ENCODE measurements at regions not wholly inside any gene's neighbourhood (a gene's known extent, or its start where the extent isn't known, plus 50 kb on each side); places are given as distances from the start of the nearest gene placed in this dataset.
"Not testable (repeated sequence)": the region's sequence is repeated elsewhere in the genome, so short reads cannot be mapped to it uniquely, and the experiment has no call there.

DNA sequence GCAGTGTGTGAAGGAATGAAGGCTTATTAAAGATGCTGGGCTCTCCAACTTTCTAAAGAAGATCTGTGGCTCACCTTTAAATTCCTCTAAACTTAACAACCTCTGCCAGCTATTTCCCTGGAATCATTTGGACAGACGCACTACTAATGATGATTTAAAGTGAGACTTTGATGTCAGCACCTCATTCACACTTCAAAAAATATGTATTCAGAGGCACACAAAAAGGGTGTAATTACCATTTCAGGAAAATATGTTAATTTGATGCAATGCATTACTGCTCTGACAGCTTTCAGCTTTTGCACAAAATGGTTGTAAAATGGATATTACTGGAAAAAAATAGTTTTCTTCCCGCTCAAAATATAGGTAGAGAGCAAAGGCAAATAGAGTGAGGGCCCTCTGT, 423.9 kb upstream of the ASIC2 start:
- no peak for DNase-seq

DNA sequence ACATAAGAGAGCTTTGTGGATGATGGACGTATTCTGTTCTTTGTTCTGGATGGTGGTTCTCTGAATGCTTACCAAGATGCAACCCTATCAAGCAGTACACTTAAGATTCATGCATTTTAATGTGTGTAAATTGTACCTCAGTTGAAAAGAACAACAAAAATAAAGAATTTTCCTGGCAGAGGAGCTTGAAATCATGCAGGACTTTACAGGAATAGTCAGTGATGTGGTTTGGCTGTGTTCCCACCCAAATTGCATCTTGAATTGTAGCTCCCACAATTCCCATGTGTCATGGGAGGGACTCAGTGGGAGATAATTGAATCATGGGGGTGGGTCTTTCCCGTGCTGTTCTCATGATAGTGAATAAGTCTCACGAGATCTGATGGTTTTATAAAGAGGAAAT, 430.6 kb upstream of the ASIC2 start:
- DNase-seq, result not testable (repeated sequence)

DNA sequence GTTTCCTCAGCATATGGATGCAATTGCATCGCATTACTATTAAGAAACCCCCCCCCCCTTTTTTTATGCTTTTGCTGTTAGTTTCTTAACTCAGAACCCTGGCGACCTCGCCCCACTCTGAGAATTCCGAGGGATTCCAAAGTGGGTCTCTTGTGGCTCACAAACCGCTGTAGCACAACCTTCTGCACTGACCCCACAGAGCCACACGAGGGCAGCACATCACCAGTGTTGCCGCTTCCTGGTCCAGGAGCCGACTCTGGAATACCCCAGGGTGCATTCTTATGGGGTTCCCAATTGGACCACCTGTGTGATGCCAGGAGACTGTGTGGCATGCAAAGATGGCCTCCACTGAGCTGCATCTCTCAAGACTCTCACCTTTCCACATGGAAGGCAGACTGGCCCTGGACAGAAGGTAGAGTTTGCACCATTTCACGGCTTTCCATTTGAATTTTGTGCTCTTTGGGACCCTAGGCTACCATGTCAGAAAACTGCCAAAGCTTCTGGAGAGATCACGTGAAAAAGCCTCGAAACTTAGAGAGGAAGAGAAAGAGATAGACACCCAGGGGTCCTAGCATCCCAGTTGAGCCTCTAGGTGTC, 432.7 kb upstream of the ASIC2 start:
- peak; percentile 9 for DNase-seq

DNA sequence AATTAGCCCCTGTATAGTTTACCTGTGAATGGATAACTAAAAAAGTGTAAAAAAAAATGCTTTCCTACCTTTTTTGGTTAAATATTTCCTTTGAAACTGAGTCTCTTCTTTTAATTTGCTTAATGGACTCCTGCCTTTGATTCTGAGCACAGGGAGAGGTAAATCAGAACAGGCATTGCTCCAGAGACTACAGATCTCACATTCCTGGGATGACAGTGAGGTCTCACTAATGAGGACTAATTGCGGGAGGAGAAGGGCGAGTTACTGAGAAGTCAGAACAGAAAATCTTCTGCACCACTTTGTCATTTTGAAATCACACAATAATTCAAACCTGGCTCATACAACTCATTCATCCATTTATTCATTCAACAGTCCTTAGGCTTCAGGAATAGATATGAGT, 437.0 kb upstream of the ASIC2 start:
- DNase-seq, result no peak

DNA sequence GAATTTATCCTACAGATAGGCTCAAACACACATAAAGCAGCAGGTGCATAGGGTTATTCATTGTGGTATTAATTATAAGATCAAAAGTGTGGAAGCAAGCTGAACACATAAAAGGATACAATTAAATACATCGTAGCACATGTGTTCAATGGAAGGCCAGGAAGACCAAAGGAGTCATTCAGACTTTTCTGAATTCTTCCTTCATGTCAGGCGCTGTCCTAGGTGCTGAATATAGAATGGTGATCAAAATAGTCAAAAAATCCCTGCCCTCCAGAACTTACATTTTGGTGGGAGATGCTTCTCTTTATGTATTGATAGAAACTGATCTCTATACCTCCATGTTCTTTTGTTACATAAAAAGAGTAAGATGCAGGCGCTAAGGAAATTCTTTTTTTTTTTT, 439.0 kb upstream of the ASIC2 start:
- no peak for DNase-seq

DNA sequence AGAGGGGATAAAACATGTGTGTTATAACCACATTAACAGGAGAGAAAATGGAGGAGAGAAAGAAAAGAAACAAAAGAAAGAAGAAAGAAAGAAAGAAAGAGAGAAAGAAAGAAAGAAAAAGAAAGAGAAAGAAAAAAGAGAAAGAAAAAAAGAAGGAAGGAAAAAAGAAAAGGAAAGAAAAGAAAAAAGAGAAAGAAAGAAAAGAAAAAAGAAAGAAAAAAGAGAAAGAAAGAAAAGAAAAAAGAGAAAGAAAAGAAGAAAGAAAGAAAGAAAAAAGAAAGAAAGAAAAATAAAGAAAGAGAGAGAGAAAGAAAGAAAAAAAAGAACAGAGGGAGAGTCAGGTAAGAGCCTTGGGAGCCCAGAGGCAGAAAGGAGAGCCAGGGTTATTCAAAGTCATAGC, 446.6 kb upstream of the ASIC2 start:
- no peak for DNase-seq

DNA sequence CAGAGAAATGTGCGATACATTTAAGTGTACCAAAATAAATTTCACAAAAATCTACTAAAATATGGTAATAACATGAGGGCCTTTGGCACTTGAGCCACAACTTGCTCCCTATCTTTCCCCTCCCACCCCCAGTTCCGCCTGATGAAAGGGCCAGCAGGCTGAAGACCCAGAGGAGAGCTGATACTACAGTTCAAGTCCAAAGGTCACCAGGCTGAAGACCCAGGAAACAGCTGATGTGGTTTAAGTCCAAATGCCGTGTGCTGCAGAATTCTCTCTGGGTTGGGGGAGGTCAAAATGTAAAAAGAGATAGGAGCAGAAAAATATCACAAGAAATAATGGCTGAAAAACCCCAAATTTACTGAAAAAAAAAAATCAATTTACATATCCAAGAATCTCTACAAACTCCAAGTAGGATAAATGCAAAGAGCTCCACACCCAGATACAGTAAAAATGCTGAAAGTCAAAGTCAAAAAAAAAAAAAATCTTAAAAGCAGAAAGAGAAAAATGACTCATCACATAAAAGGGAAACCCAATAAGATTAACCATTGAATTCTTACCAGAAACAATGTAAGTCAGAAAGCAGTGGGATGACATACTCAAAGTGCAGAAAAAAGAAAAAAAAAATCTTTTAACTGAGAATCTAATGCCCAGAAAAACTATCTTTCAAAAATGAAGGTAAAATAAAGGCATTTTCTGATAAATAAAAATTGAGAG, 452.1 kb upstream of the ASIC2 start:
- no peak for DNase-seq

DNA sequence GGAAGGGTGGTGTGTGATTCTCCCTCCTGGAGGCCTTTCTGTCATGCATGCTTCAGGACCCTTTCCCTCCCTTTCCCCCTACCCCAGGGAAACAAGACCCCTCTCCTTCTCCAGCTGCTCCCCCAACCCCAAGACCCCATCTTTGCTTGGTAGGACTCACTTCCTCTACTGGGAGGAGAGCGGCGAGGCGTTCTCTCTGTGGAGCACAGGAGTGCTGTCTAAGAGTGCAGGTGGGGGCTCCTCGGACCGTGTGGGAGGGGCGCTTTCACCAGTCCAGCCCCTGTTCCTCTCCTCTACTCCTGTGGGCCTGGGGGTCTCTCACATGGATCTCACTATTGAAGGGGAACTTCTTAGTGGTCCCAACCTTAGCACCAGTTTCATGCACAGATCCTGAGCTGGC, 456.1 kb upstream of the ASIC2 start:
- no peak for DNase-seq

DNA sequence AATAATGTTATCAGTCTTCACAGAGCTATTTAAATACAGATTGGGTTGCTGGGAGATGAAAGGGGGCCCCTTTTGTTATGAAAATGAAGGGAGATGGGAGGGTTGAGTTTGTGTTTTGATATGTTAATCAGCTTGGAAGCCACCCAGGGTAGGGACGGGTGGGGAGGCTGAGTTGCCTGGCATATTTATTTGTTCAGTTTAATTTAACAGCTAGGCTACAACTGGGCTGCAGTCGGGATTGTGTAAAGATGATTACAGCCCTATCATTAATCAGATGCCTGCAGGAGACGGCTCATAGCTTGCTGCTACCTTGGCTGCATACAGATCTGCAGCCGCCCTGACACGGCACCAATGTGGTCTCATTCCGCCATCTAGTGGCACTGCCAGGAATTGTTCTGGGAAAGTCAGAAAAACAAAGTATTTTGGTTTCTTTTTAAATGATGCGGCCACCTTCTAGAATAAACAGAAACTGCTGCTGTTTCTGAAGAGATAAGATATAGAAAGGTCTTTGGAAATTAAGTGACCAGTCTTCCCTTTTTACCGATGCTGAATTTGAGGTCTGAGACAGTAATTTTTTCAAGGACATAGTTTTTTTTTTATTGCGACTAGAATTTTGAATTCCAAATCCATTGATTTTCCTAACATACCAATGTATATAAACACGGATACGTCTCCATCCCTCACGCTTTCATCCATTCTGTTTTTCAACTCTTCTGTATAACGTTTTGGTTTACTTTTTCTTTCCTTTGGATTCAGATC, 458.0 kb upstream of the ASIC2 start:
- DNase-seq, result peak; percentile 62

DNA sequence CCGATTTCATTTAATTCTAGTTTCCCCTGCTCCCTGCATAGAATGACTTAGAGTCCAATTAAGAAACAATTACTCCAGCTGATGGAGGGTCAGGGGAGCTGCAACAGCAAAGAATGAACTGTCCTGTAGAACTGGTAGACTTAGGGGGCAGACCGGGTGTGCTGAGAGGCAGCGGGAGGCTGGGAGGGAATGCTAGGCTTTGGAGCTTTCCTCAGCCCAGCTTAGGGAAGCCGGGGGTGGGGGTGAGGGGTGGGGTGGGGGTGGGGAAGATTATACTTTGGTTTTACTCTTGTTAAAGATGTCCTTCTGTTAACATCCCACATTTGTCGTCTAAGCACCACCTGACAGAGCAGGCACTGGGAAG, 458.6 kb upstream of the ASIC2 start:
- DNase-seq, result no peak

DNA sequence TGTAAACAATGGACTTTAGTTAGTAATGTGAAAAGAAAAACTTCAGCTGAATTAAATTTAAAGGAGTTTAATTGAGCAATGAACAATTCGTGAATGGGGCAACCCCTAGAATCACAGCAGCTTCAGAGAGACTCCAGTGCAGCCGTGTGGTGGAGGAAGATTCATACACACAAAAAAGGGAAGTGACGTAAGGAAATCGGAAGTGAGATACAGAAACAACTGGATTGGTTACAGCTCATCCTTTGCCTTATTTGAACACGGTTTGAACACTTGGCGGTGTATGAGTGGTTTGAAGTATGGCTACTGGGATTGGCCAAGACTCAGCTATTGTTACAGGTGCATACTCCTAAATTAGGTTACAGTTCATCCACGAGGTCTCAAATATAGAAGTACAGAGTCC, 460.4 kb upstream of the ASIC2 start:
- DNase-seq, result no peak

DNA sequence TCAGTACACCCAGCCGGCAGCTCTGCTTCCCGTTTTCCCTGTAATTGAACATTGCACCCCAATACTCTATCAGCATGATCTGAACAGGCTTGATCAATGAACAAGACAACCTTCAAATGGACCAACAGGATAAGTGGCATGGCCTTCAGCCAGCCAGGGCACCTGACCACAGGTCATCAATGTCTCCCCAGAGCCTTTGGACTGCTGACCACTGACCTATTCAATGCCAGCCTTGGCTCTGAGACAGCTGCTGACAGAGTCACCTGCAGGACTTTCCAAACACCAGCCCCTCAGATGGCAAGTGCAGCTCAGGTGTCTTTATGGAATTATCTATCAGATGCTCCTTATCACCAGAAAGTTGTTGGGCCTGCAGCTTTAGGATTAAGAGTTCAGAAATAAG, 462.9 kb upstream of the ASIC2 start:
- no peak for DNase-seq

DNA sequence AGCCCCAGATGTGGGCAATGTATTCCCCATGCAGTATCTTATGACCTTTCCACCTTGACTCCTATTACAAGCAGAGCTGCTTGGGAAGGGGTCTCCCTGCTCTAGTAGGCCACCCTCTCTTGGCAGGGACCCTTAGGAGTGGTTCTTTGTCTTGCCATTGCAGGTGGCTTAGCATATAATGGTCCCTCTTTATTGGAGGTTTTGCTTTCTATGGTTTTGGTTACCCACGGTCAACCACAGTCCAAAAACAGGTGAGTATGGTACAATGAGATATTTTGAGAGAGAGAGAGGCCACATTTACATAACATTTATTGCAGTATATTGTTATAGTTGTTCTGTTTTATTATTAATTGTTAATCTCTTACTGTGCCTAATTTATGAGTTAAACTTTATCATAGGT, 472.8 kb upstream of the ASIC2 start:
- DNase-seq, result no peak

DNA sequence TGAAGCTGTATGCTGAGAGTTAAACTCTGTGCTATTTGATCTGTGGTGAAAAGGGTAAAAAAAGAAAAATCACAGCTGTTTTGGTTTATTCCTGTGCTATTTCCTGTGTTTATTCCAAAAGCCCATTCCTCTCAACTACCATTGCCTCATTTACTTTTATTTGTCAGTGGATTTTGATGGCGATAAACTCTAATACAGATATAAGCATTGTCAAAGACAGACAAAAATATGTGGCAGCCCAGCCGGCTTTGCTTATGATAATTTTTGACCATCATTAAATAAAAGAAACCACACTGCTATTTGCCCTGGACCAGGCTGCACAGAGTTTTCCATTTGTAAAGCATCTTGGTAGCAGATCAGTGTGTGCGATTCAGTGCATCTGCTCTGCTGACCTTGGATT, 473.6 kb upstream of the ASIC2 start:
- DNase-seq, result no peak

DNA sequence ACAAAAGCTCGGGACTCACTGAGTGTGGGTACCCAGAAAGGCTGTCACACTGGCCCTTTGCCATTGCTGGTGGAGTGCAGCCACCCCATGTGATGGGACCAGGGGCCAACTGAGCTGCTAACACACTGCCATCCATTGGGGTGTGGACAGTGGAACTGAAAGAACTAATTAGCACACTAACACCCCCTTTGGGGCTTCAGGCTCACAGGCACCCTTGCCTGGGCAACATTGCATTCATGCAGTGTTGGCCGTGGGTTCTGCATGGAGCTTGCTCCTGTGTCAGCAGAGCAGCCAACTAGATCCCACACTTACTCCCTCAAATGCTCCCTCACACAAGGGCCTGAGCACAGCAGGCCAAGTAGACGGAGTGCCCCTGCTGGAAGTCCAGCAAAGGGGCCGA, 476.0 kb upstream of the ASIC2 start:
- no peak for DNase-seq

DNA sequence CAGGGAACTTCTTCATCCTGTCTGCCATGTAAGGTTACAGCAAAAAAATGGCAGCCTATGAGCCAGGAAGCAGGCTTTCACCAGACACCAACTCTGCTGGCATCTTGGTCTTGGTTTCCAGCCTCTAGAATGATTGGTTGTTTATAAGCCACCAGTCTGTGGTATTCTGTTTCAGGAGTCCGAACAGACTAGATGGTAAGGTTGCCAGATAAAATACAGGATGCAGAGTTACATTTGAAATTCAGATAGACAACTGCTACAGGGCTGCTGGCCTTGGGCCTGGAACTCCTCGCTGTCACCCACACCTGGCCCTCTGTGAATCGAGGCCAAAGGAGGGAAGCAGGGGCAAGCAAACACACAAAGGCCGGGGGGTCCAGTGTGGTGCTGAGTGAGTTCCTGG, 478.8 kb upstream of the CCL2 start:
- DNase-seq, result no peak

DNA sequence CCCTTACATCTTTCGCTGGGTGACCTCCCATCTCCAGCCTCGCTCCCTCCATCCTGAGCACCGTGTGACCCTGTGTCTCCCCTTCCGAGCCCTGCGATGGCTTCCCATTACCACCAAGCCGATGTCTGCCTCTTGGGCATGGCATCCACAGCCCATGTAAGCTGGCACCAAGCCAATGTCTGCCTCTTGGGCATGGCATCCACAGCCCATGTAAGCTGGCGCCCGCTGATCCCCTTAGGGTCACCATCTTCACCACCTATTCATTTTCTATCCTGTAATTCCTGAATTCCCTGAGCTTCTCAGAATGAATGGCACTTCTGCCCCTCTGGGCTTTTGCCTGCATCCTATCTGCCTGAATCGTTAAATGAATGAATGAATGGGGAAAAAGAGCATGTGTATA, 478.2 kb upstream of the CCL2 start:
- no peak for DNase-seq

DNA sequence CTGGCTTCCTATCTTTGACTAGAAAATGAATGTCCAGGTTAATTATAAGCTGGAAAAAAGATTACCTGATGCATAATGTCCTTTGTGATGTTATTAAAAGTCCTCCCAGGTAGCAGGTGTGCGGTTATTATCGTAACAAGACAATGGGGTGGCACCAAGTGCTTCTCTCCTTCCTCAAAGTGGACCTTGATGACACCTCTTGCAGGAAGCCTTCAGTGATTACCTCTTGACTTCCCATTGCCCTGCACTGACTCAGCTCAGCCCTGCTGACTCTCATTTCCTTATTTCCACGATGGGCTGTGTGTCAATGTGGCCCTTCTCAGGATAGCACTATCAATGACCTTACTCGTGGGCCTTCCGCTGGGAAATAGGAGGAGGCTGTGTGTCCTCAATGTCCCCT, 477.4 kb upstream of the CCL2 start:
- no peak for DNase-seq

DNA sequence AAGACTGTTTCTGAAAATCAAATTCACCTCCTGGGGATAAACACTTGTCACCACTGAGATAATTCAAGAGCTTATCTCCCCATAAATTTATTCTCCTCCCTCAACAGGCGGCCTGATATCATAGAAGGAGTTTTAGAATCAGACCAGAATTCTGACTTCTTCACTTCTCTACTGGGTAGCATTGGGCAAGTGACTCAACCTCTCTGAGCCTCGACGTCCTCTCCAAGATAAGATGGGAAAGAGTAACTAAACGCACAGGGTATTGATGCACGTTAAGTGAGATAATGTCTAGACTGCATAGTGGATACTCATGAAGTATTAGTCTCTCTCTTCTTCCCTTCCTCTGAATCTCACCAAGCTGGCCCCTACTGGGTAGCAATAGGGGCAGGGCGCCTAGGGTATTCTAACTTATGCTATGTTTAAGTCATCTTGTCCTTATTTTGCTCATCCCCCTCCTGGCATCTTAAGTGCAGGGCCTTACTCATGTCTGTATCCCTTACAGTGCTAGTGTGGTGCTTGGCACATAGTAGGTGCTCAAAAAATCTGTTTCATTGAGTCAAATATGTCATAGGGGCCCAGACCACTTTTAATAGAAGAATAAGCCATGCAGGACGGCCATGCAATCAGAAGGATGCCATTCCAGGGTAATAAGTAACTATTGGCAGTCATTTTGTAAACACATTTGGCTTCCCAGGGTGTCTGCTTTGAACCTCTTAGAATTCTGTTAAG, 476.4 kb upstream of the CCL2 start:
- no peak for DNase-seq

DNA sequence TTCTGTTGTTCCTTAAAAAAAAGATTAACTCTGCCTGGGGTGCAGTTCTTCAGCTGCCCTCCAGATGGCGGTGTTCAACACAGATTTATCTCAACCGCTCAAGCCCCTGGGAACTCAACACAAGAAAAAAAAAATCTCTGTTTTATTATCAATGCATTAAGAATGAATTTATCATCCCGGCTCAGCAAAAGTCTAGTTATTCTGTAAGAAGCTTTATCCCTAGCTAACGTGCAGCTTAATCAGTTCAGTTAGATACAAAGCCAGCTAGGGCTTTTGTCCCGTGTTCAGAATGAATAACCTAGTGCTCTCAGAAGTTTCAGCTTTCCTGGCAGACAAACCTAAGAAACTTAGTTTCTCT, 475.9 kb upstream of the CCL2 start:
- peak; percentile 21 for DNase-seq

DNA sequence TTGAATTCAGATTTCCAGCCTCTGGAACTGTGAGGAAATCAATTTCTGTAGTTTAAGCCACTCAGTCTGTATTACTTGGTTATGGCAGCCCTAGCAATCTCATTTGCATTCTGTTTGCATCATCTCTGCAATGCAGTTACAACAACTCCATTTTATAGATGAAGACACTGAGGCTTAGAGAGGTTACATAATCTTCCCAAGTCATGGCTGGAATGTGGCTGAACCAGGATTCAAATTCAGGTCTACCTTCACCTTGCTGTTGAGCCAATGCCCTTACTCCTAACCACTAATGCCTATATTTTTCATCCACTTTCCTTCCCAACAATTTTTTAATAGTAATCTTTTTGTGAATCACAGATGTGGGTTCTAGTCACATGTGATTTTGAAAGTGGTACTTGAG, 469.8 kb upstream of the CCL2 start:
- DNase-seq, result no peak

DNA sequence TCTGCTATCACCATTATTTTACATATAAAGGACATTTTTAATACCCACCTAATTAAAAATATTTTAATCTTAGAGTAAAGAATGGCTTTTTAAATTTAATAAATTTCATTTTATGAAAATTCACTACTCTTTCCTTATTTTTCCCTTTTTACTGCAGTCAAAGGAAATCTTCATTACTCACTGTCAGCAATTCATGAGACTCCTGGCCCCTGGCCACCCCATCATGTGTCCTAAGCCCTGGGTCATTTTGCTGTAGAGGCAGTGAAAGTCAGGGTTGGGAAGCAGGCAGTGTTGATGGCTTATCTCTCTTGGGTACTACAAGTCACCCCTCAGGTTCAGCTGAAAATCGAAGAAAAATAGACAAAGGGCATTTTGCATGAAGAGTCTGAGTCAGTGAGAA, 468.6 kb upstream of the CCL2 start:
- no peak for DNase-seq

DNA sequence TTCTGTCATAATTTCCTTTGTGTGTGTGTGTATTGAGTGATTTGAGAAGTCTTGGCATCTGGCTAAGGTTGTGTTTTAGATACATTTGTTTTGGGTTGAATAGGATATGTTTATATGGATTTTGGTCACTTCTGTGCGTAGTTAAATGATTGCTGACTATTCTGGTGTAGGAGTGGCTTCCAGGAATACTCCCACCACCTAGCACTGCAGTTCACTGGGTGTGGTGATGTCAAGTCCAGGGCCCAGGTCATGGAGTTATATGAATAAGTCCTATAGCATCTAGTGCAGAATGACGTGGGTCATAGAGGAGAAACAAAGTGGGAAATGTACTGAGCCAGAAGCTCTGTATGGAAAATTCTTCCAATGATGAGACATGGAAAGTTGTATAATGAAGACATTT, 465.4 kb upstream of the CCL2 start:
- DNase-seq, result no peak

DNA sequence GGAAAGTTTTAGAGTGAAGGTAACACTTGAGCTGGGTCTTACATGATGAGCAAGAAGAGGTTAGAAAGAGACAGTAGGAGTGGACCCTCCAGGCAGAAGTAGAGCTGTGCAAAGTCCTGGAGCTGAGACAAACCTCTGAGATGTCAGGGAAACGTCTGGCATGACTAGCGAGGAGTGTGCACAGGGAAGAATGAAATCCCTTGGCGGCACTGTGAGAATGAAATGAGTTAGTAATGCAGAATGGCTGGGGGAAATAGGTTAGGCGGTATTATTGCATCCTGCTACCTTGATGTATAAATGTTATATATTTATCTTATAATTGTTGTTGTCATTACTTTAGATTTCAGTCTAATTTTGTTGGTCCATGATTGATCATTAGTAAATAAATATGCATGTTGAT, 457.9 kb upstream of the CCL2 start:
- no peak for DNase-seq

Measured in stimulated activated CD4-positive, alpha-beta T cell treated with anti-CD3 and anti-CD28 coated beads, Interleukin-4, amount 100 ng/mL, for 1 hour (primary cell).